Astrocyte of the spinal cord (primary cell): ENCODE measurements at regions not wholly inside any gene's neighbourhood (a gene's known extent, or its start where the extent isn't known, plus 50 kb on each side); places are given as distances from the start of the nearest gene placed in this dataset.

ENCODE experiments used
- DNase-seq: peaks from one replicate; pipeline ENCODE4 v3.0.0; 2011; ENCODE audit warnings: low read depth, low spot score
- H3K4me3 ChIP-seq: 2 replicates; pipeline ENCODE4 v1.5.1; 2011; ENCODE audit warnings: low read depth, mild to moderate bottlenecking, low read length, moderate library complexity
- in situ Hi-C: cut with HindIII; loops from 2 replicates; pipeline ENCODE4 v1.10.0; 2017; ENCODE audit warnings: low sequenced_read_pairs
- TF ChIP-seq, protein P1 (sequence below): IDR thresholded peaks from 2 replicates; pipeline ENCODE4 v1.5.1; 2012; ENCODE audit warnings: low read depth, mild to moderate bottlenecking, low read length, inconsistent platforms

- no peak for DNase-seq
- H3K4me3 ChIP-seq = no peak overlapping the region
- TF ChIP-seq, protein P1, sequence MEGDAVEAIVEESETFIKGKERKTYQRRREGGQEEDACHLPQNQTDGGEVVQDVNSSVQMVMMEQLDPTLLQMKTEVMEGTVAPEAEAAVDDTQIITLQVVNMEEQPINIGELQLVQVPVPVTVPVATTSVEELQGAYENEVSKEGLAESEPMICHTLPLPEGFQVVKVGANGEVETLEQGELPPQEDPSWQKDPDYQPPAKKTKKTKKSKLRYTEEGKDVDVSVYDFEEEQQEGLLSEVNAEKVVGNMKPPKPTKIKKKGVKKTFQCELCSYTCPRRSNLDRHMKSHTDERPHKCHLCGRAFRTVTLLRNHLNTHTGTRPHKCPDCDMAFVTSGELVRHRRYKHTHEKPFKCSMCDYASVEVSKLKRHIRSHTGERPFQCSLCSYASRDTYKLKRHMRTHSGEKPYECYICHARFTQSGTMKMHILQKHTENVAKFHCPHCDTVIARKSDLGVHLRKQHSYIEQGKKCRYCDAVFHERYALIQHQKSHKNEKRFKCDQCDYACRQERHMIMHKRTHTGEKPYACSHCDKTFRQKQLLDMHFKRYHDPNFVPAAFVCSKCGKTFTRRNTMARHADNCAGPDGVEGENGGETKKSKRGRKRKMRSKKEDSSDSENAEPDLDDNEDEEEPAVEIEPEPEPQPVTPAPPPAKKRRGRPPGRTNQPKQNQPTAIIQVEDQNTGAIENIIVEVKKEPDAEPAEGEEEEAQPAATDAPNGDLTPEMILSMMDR = no peak
- in situ Hi-C loops = no loop called here
These were observed 60.4 kb upstream of the FOXN3 start for GRCh38 chr14:89477391-89477790.

DNA sequence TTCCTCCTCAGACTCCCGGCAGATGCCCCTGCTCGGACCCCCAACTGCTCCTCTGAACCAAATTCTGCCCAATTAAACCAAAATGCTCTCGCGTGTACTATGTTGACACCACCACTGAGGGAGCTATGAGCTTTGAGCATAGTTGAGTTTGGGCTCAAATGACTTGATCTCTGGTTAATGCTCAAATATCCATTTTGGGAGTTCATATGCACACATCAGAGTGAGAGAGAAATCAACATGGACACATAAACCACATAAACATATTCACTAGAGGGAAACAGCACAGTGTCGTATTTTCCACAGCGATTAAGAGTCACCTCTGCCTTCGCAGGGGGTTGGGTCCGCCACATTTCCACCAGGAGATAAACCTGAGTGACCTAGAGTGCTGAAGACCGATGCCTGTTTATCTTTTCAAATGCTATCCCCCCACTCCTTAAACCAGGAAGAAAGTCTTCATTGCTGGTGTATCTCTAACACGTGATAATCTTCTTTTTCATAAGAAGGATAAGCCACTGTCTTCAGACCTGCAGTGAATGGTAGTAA lies 59.4 kb upstream of the FOXN3 start:
- DNase-seq = no peak
- H3K4me3 ChIP-seq = no peak overlapping the region
- in situ Hi-C loops = no loop called here
- TF ChIP-seq, protein P1 = no peak

GRCh38 chr14:89474464-89474863 lies 57.4 kb upstream of the FOXN3 start:
- DNase-seq = no peak
- TF ChIP-seq, protein P1 = no peak
- in situ Hi-C loops = no loop called here
- no peak overlapping the region for H3K4me3 ChIP-seq

GRCh38 chr14:89473989-89474388 lies 57.0 kb upstream of the FOXN3 start:
- DNase-seq = peak; percentile 41
- in situ Hi-C loops = no loop called here
- TF ChIP-seq, protein P1 = no peak
- H3K4me3 ChIP-seq = no peak overlapping the region

DNA sequence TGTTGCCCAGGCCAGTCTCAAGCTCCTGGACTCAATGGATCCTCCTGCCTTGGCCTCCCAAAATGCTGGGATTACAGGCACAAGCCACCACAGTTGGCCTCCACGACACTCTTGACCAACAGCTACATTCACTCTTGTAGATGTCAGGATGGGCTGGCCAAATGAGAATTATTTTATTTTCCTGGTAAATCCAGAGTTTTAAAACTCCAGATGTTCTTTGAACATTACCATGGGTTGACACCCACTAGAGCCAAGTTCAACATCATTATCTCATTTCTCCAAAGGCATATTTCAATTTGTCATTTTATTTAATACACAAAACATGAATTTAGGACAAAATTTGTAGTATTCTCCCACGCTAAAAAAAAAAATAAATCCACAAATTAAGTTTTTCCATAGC lies 56.5 kb upstream of the FOXN3 start:
- in situ Hi-C loops = no loop called here
- no peak for DNase-seq
- TF ChIP-seq, protein P1 = no peak
- H3K4me3 ChIP-seq = no peak overlapping the region

DNA sequence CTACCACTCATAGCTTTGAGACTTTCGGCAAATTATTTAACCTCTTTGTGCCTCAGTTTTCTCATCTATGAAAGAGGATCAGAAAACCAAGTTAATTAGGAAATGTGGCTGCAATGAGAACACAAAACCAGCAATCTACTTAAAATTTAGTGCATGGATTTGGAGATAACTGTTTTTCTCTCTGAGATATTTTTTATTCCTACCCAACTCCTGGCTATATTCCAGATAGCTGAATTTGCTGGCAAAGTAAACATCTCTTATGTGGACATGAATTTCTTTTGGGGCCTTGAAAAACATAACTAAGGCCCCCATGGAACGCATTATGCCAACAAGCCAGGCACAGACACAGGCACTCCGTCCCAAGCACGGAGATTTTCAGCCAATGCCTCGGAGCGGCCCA lies 53.4 kb upstream of the FOXN3 start:
- in situ Hi-C loops = no loop called here
- no peak overlapping the region for H3K4me3 ChIP-seq
- DNase-seq = no peak
- TF ChIP-seq, protein P1 = no peak
